Left ventricle myocardium inferior (tissue), 1 donor: ENCODE measurements at regions not wholly inside any gene's neighbourhood (a gene's known extent, or its start where the extent isn't known, plus 50 kb on each side); places are given as distances from the start of the nearest gene placed in this dataset.

Source experiments
- DNase-seq: peaks from one replicate; pipeline ENCODE4 v3.0.0-alpha.2; 2020
- H3K27ac ChIP-seq: fragments of 200-600 bp; replicated peaks from 2 replicates; pipeline ENCODE4 v1.8.0; 2021
- H3K27me3 ChIP-seq: fragments of 200-600 bp; 2 replicates; pipeline ENCODE4 v1.8.0; 2021; ENCODE audit warnings: low read depth
- H3K36me3 ChIP-seq: fragments of 200-600 bp; 2 replicates; pipeline ENCODE4 v1.8.0; 2021
- H3K4me1 ChIP-seq: fragments of 200-600 bp; 2 replicates; pipeline ENCODE4 v1.8.0; 2021
- H3K4me3 ChIP-seq: fragments of 200-600 bp; 2 replicates; pipeline ENCODE4 v1.8.0; 2021; ENCODE audit warnings: mild to moderate bottlenecking, moderate library complexity
- H3K9me3 ChIP-seq: fragments of 200-600 bp; replicated peaks from 2 replicates; pipeline ENCODE4 v1.8.0; 2021
- intact Hi-C: fragments of 100-400 bp; cut with micrococcal nuclease; formaldehyde crosslinking; loops from one replicate; pipeline ENCODE4 v1.11.0; 2022
- TF ChIP-seq, protein P1 (sequence below): fragments of 200-600 bp; IDR thresholded peaks from 2 replicates; pipeline ENCODE4 v1.8.0; 2021; ENCODE audit warnings: antibody characterized with exemption, mild to moderate bottlenecking, borderline replicate concordance
- donor health status: DM: no; HTN: yes; CAD: no; lungs with severe emphysema.

DNA sequence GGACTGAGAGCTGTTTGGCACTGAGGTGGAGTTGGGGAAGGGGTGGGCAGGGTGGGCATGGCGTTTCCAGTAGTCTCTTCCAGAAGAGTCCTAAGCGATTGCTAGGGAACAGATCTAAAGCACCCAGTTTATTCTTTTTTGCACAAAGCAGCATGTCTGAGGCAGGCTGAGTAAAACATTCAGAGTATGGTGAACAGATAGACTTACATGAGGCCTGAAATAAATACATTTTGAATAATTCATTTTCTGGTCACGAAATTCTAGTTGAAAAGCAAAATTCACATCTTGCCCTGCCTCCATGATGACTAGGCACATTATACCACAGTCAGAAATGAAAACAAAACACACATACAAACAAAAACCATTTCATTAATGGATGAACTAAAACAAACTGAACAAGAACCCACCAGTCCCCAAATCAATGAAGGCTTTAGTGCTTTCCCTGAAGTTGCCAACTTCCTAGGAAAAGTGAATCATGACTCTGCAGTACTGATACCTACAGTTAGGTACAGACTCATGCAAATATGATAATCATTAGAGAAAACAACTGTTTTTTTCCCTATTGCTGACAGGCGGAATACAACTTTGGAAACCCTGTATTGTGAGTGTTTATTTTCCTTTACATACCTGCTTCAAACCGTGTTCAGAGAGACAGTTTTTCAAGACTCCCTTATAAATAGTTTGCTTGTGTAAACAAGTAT lies 702.9 kb upstream of the POU3F2 start:
- intact Hi-C loops, result no loop called here
- TF ChIP-seq, protein P1, sequence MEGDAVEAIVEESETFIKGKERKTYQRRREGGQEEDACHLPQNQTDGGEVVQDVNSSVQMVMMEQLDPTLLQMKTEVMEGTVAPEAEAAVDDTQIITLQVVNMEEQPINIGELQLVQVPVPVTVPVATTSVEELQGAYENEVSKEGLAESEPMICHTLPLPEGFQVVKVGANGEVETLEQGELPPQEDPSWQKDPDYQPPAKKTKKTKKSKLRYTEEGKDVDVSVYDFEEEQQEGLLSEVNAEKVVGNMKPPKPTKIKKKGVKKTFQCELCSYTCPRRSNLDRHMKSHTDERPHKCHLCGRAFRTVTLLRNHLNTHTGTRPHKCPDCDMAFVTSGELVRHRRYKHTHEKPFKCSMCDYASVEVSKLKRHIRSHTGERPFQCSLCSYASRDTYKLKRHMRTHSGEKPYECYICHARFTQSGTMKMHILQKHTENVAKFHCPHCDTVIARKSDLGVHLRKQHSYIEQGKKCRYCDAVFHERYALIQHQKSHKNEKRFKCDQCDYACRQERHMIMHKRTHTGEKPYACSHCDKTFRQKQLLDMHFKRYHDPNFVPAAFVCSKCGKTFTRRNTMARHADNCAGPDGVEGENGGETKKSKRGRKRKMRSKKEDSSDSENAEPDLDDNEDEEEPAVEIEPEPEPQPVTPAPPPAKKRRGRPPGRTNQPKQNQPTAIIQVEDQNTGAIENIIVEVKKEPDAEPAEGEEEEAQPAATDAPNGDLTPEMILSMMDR, result no peak
- DNase-seq, result no peak
- Histone ChIP-seq H3K36me3 (no peaks in the 10 kb centered on the region), H3K9me3 (no peaks in the 10 kb centered on the region), H3K4me3 (no peak overlapping the region), H3K27me3 (no peaks in the 10 kb centered on the region), H3K4me1 (no peaks in the 10 kb centered on the region), H3K27ac (no peak overlapping the region)

DNA sequence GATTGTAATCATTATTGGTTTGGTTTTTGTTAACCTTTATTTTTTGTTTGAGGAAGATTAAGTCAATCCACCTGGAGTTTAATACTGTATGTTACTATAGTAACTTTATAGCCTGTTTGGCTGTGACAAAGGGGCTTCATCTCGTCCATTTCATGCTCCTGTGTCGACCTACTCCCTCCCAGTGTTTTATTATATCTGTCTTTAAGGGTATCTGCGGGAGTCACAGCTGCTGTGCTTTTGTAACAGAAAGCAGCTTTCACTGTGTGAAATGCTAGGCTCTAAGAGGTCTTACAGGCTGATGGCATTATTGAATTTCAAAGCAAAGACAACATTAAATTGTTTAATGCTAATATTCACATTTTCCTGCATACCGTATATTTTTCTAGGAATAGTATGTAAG lies 698.0 kb upstream of the POU3F2 start:
- intact Hi-C loops, result no loop called here

DNA sequence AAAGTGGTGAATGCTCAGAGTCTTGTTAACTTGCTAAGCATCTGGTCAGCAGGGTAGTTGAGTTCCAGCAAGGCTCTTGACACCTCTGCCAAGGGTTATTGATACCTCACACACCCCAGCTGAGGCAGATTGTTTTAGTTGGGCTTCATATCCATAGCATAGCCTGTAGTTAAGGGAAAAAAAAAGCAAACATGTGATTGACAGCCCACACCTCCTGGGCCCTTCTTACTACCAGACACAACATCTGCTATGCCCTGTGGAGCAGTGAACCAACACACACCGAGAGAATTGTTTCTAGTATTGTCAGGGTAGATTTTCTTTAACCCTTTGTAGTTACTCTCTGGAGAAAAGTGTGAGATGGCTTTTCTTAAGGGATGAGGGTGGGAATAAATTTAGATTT lies 697.0 kb upstream of the POU3F2 start:
- no peak overlapping the region for H3K27ac ChIP-seq
- intact Hi-C loops, result no loop called here
- H3K4me1 ChIP-seq, result no peaks in the 10 kb centered on the region
- H3K27me3 ChIP-seq, result no peaks in the 10 kb centered on the region
- no peaks in the 10 kb centered on the region for H3K36me3 ChIP-seq
- H3K9me3 ChIP-seq, result peaks cover 4% of the 10 kb centered on the region
- no peak overlapping the region for H3K4me3 ChIP-seq
- TF ChIP-seq, protein P1, result no peak
- DNase-seq, result no peak

More for the DNA sequence above, 698.0 kb upstream of the POU3F2 start:
- Histone ChIP-seq H3K4me1 (no peaks in the 10 kb centered on the region), H3K4me3 (no peak overlapping the region), H3K36me3 (no peaks in the 10 kb centered on the region), H3K9me3 (no peaks in the 10 kb centered on the region), H3K27ac (no peak overlapping the region), H3K27me3 (no peaks in the 10 kb centered on the region)
- TF ChIP-seq, protein P1, result no peak
- DNase-seq, result no peak

DNA sequence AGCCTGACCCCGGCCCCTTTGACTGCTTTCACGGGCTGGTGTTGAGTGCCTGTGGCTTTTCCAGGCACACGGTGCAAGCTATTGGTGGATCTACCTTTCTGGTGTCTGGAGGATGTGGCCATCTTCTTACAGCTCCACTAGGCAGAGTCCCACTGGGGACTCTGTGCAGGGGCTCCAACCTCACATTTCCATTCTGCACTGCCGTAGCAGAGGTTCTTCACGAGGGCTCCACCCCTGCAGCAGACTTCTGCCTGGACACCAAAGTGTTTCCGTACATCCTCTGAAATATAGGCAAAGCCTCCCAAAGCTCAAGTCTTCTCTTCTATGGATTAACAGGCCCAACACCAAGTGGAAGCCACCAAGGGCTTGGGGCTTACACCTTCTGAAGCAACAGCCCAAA lies 691.5 kb upstream of the POU3F2 start:
- Histone ChIP-seq H3K27ac (no peak overlapping the region), H3K4me3 (no peak overlapping the region), H3K27me3 (no peaks in the 10 kb centered on the region), H3K36me3 (no peaks in the 10 kb centered on the region), H3K9me3 (peaks cover 13% of the 10 kb centered on the region), H3K4me1 (no peaks in the 10 kb centered on the region)
- TF ChIP-seq, protein P1, result no peak
- no peak for DNase-seq
- intact Hi-C loops, result no loop called here

DNA sequence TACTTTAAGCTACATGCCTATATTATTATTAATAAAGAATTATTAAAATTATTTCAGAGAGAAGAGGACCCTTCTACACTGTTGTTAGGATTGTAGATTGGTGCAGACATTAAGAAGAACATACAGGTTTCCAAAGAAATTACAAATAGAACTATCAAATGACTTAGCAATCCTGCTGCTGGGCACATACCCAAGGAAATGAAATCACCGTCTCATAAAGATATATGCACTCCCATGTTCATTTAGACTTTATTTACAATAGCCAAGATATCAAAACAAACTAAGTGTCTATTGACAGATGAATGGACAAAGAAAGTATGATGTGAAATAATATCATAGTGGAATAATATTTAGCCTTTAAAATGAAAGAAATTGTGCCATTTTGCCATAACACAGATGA lies 687.7 kb upstream of the POU3F2 start:
- Histone ChIP-seq H3K36me3 (no peaks in the 10 kb centered on the region), H3K4me1 (no peaks in the 10 kb centered on the region), H3K4me3 (no peak overlapping the region), H3K9me3 (peaks cover 32% of the 10 kb centered on the region), H3K27ac (no peak overlapping the region), H3K27me3 (no peaks in the 10 kb centered on the region)
- intact Hi-C loops, result no loop called here
- DNase-seq, result no peak
- TF ChIP-seq, protein P1, result no peak

DNA sequence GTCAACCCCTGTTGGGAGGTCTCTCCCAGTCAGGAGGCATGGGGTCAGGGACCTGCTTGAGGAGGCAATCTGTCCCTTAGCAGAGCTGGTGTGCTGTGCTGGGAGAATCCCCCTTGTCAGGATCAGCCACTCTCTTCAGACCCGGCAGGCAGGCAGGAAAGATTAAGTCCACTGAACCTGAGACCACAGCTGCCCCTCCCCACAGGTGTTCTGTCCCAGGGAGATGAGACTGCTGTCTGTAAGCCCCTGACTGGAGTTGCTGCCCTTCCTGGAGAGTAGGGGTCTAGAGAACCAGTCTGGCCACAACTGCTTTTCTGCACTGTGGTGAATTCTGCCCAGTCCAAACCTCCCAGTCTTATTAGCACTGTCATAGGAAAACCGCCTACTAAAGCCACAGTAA lies 677.8 kb upstream of the POU3F2 start:
- intact Hi-C loops, result no loop called here
- DNase-seq, result no peak

More for the DNA sequence above, 677.8 kb upstream of the POU3F2 start:
- H3K27me3 ChIP-seq, result no peaks in the 10 kb centered on the region
- TF ChIP-seq, protein P1, result no peak
- no peaks in the 10 kb centered on the region for H3K4me1 ChIP-seq
- H3K4me3 ChIP-seq, result no peak overlapping the region
- H3K36me3 ChIP-seq, result no peaks in the 10 kb centered on the region
- peaks cover 18% of the 10 kb centered on the region for H3K9me3 ChIP-seq
- H3K27ac ChIP-seq, result no peak overlapping the region
